Keratinocyte (primary cell): ENCODE measurements at regions not wholly inside any gene's neighbourhood (a gene's known extent, or its start where the extent isn't known, plus 50 kb on each side); places are given as distances from the start of the nearest gene placed in this dataset.
A peak's percentile ranks its signal among the peaks of the same experiment; 100 is the strongest.

Experiments used
- DNase-seq: peaks from one replicate; pipeline ENCODE4 v3.0.0-alpha.2; 2011; ENCODE audit warnings: low read depth, missing footprints, low spot score
- FAIRE-seq: peaks from 2 replicates; lab custom pipeline; 2011; peaks lifted over from hg19 to GRCh38; lab: Jason Lieb, UNC
- H2AFZ ChIP-seq: 2 replicates; pipeline ENCODE4 v1.6.0; 2012; ENCODE audit warnings: low read length, control low read depth, inconsistent platforms; ENCODE audit not compliant: control insufficient read depth
- H3K27ac ChIP-seq: 2 replicates; pipeline ENCODE4 v1.5.1; 2011; ENCODE audit warnings: low read length; ENCODE audit not compliant: control insufficient read depth, insufficient read depth
- H3K27me3 ChIP-seq: 3 replicates; pipeline ENCODE4 v1.6.0; 2011; ENCODE audit warnings: low read length; ENCODE audit not compliant: control insufficient read depth, insufficient read depth; ENCODE audit errors: extremely low read depth
- H3K36me3 ChIP-seq, 2 experiments: 2 replicates in 1 of 2; 3 replicates in 1 of 2; pipeline ENCODE4 v1.5.1; 2011; ENCODE audit warnings: low read length in 2 of 2, mild to moderate bottlenecking in 1 of 2; ENCODE audit not compliant: control insufficient read depth in 2 of 2, insufficient read depth in 2 of 2; ENCODE audit errors: extremely low read depth in 1 of 2
- H3K4me1 ChIP-seq: 3 replicates; pipeline ENCODE4 v1.5.1; 2011; ENCODE audit warnings: low read length; ENCODE audit not compliant: control insufficient read depth, insufficient read depth; ENCODE audit errors: extremely low read depth
- H3K4me2 ChIP-seq: 3 replicates; pipeline ENCODE4 v1.6.0; 2011; ENCODE audit warnings: low read depth, low read length; ENCODE audit not compliant: control insufficient read depth, insufficient read depth; ENCODE audit errors: extremely low read depth
- H3K4me3 ChIP-seq, 3 experiments: fragments of 200-600 bp in 1 of 3; sonication (generic) in 1 of 3; 2 replicates in 2 of 3; 3 replicates in 1 of 3; pipeline ENCODE4 v1.5.1; 2011 to 2016; ENCODE audit warnings: low read length in 3 of 3, mild to moderate bottlenecking in 3 of 3, control low read depth in 2 of 3, inconsistent platforms in 1 of 3, low read depth in 1 of 3, mixed read lengths in 1 of 3, mixed run types in 1 of 3, moderate library complexity in 1 of 3; ENCODE audit not compliant: control insufficient read depth in 2 of 3, insufficient read depth in 2 of 3; ENCODE audit errors: extremely low read depth in 1 of 3
- H3K79me2 ChIP-seq: 2 replicates; pipeline ENCODE4 v1.6.0; 2012; ENCODE audit warnings: low read length; ENCODE audit not compliant: control insufficient read depth, insufficient read depth
- H3K9ac ChIP-seq: 3 replicates; pipeline ENCODE4 v1.6.0; 2011; ENCODE audit warnings: low read length; ENCODE audit not compliant: control insufficient read depth, insufficient read depth; ENCODE audit errors: extremely low read depth
- H3K9me1 ChIP-seq: 3 replicates; pipeline ENCODE4 v1.6.0; 2011; ENCODE audit warnings: low read length; ENCODE audit not compliant: control insufficient read depth, insufficient read depth; ENCODE audit errors: extremely low read depth
- H3K9me3 ChIP-seq: 2 replicates; pipeline ENCODE4 v1.5.1; 2012; ENCODE audit warnings: low read depth, low read length; ENCODE audit not compliant: control insufficient read depth
- H4K20me1 ChIP-seq: 3 replicates; pipeline ENCODE4 v1.6.0; 2011; ENCODE audit warnings: low read length; ENCODE audit not compliant: control insufficient read depth, insufficient read depth; ENCODE audit errors: extremely low read depth
- CTCF ChIP-seq, 3 experiments: IDR thresholded peaks in 1 of 3; conservative IDR thresholded peaks in 1 of 3; optimal IDR thresholded peaks in 1 of 3; 2 replicates in 2 of 3; 3 replicates in 1 of 3; pipeline versions ENCODE3 to v1.5.1; 2011; ENCODE audit warnings: low read length in 3 of 3, mild to moderate bottlenecking in 3 of 3, moderate library complexity in 2 of 3, control low read depth in 1 of 3, inconsistent platforms in 1 of 3; ENCODE audit not compliant: insufficient read depth in 2 of 3; ENCODE audit errors: extremely low read depth in 1 of 3
- EZH2 ChIP-seq: IDR thresholded peaks from one replicate; pipeline ENCODE4 v1.6.1; 2012; ENCODE audit warnings: inconsistent platforms, mild to moderate bottlenecking, low read length, moderate library complexity
- dilution Hi-C: fragments of 300-500 bp; cut with MboI; formaldehyde crosslinking; loops from one replicate; pipeline ENCODE4 v1.7.0; 2020; ENCODE audit warnings: low sequenced_read_pairs; ENCODE audit not compliant: extremely low pct_ligation_motif_present

GRCh38 chr13:105345730-105346129 is 1189.7 kb downstream of the EFNB2 start:
- H3K27ac ChIP-seq, result peak overlapping the region; percentile 59
- FAIRE-seq (no peak), DNase-seq (no peak)
- no peaks in the 10 kb centered on the region for H3K9me1 ChIP-seq
- no peaks in the 10 kb centered on the region for H3K36me3 ChIP-seq
- peaks cover 11% of the 10 kb centered on the region for H3K4me1 ChIP-seq
- H3K4me3 ChIP-seq, result no peak overlapping the region
- H4K20me1 ChIP-seq, result no peaks in the 10 kb centered on the region
- H3K79me2 ChIP-seq, result no peaks in the 10 kb centered on the region
- H3K9me3 ChIP-seq, result no peaks in the 10 kb centered on the region
- H3K9ac ChIP-seq, result no peak overlapping the region
- H3K4me2 ChIP-seq, result peak overlapping the region; percentile 61
- no peaks in the 10 kb centered on the region for H3K27me3 ChIP-seq
- no peak overlapping the region for H2AFZ ChIP-seq
- TF ChIP-seq EZH2 (no peak), CTCF (optimal IDR thresholded peaks at IDR 0.05 in 1 of 3, IDR thresholded peaks at IDR 0.05 in 1 of 3, conservative IDR thresholded peaks at IDR 0.05 in 1 of 3; ENCODE audit: extremely low read depth in 1 of 3, insufficient read depth in 2 of 3, low read length in 3 of 3) (no peak)
- dilution Hi-C loops, result no loop called here

- TF ChIP-seq CTCF (optimal IDR thresholded peaks at IDR 0.05 in 1 of 3, IDR thresholded peaks at IDR 0.05 in 1 of 3, conservative IDR thresholded peaks at IDR 0.05 in 1 of 3; ENCODE audit: extremely low read depth in 1 of 3, insufficient read depth in 2 of 3, low read length in 3 of 3) (no peak), EZH2 (no peak)
- dilution Hi-C loops, result no loop called here
- no peak for FAIRE-seq
These were observed 1190.3 kb downstream of the EFNB2 start for GRCh38 chr13:105345131-105345530.

More at GRCh38 chr13:105345131-105345530, 1190.3 kb downstream of the EFNB2 start:
- Histone ChIP-seq H3K4me2 (no peak overlapping the region), H3K4me1 (peaks cover 11% of the 10 kb centered on the region), H3K4me3 (no peak overlapping the region), H3K9me1 (no peaks in the 10 kb centered on the region), H3K36me3 (no peaks in the 10 kb centered on the region), H3K9me3 (no peaks in the 10 kb centered on the region), H3K27me3 (no peaks in the 10 kb centered on the region), H2AFZ (no peak overlapping the region), H3K27ac (peak overlapping the region; percentile 59), H3K79me2 (no peaks in the 10 kb centered on the region), H3K9ac (no peak overlapping the region), H4K20me1 (no peaks in the 10 kb centered on the region)
- DNase-seq, result no peak
